PC-9 (cell line): ENCODE measurements at regions not wholly inside any gene's neighbourhood (a gene's known extent, or its start where the extent isn't known, plus 50 kb on each side); places are given as distances from the start of the nearest gene placed in this dataset.

Source experiments
- BruUV-seq: library from RNA; stranded (reverse); fragments of 400-500 nt; replicated peaks from 2 replicates; lab custom pipeline; 2021; lab: Mats Ljungman, UMichigan
- CTCF ChIA-PET: fragments of 300-600 bp; sonication (Branson Sonifier 250); formaldehyde crosslinking; loops from one replicate; lab custom pipeline; 2022; ENCODE audit warnings: antibody characterized with exemption; lab: Charles Lee
- POLR2A ChIA-PET: fragments of 300-600 bp; sonication (Branson Sonifier 250); formaldehyde crosslinking; loops from one replicate; lab custom pipeline; 2022; ENCODE audit warnings: antibody characterized with exemption; ENCODE audit not compliant: unreplicated experiment; lab: Charles Lee
- DNase-seq, 2 experiments: peaks; one replicate each; pipeline versions ENCODE4 v3.0.0 to v3.0.0-alpha.2; 2015 to 2022; ENCODE audit warnings: mixed read lengths in 1 of 2
- H2AFZ ChIP-seq: fragments of 200-600 bp; sonication (generic); 2 replicates; pipeline ENCODE4 v1.8.1; 2017; ENCODE audit warnings: antibody characterized with exemption
- H3F3A ChIP-seq: fragments of 200-600 bp; sonication (generic); 2 replicates; pipeline ENCODE4 v1.8.1; 2017; ENCODE audit warnings: antibody characterized with exemption, mild to moderate bottlenecking, low read depth; ENCODE audit not compliant: insufficient read depth
- H3K27ac ChIP-seq: fragments of 200-600 bp; sonication (generic); 2 replicates; pipeline ENCODE4 v1.6.1; 2016; ENCODE audit warnings: mixed run types
- H3K27me3 ChIP-seq: fragments of 200-600 bp; sonication (generic); 2 replicates; pipeline ENCODE4 v1.6.1; 2016; ENCODE audit warnings: low read depth, mixed run types; ENCODE audit not compliant: insufficient read depth
- H3K36me3 ChIP-seq: fragments of 200-600 bp; sonication (generic); 2 replicates; pipeline ENCODE4 v1.6.1; 2016; ENCODE audit warnings: low read depth, mixed run types
- H3K4me1 ChIP-seq: fragments of 200-600 bp; sonication (generic); replicated peaks from 2 replicates; pipeline ENCODE4 v1.6.1; 2016; ENCODE audit warnings: mixed run types; ENCODE audit not compliant: insufficient read depth
- H3K4me2 ChIP-seq: fragments of 200-600 bp; sonication (generic); 2 replicates; pipeline ENCODE4 v1.6.1; 2017; ENCODE audit warnings: mixed run types
- H3K4me3 ChIP-seq: fragments of 200-600 bp; sonication (generic); 2 replicates; pipeline ENCODE4 v1.6.1; 2016; ENCODE audit warnings: mixed run types
- H3K79me2 ChIP-seq: fragments of 200-600 bp; sonication (generic); 2 replicates; pipeline ENCODE4 v1.6.1; 2017; ENCODE audit warnings: low read depth, mixed run types
- H3K9me2 ChIP-seq: fragments of 200-600 bp; sonication (generic); 2 replicates; pipeline ENCODE4 v1.8.1; 2017; ENCODE audit warnings: mild to moderate bottlenecking; ENCODE audit not compliant: insufficient read depth
- H3K9me3 ChIP-seq: fragments of 200-600 bp; sonication (generic); 2 replicates; pipeline ENCODE4 v1.8.1; 2016; ENCODE audit warnings: low read depth; ENCODE audit not compliant: insufficient read depth
- H4K20me1 ChIP-seq: fragments of 200-600 bp; sonication (generic); 2 replicates; pipeline ENCODE4 v1.8.1; 2017; ENCODE audit not compliant: insufficient read depth
- EZH2 ChIP-seq: fragments of 200-600 bp; sonication (generic); IDR thresholded peaks from 2 replicates; pipeline ENCODE4 v1.8.0; 2017; ENCODE audit warnings: antibody characterized with exemption, low read depth
- intact Hi-C: fragments of 100-400 bp; cut with micrococcal nuclease; formaldehyde crosslinking; loops from one replicate; pipeline ENCODE4 v1.10.0; 2022; ENCODE audit not compliant: unreplicated experiment
- TF ChIP-seq, protein P1 (sequence below): fragments of 200-600 bp; sonication (generic); conservative IDR thresholded peaks from 2 replicates; pipeline ENCODE4 v1.6.1; 2017; ENCODE audit warnings: mixed run types, antibody characterized with exemption, mild to moderate bottlenecking, moderate library complexity

GRCh38 chr10:121291823-121292222 is 306.4 kb downstream of the FGFR2 start:
- peaks cover 12% of the 10 kb centered on the region for H3K27me3 ChIP-seq
- intact Hi-C loops, result no loop called here
- CTCF ChIA-PET, result no interaction called here
- H2AFZ ChIP-seq, result no peak overlapping the region
- H3K4me2 ChIP-seq, result no peak overlapping the region
- no peaks in the 10 kb centered on the region for H3F3A ChIP-seq
- no peak overlapping the region for H3K27ac ChIP-seq
- TF ChIP-seq EZH2, result no peak
- TF ChIP-seq, protein P1, sequence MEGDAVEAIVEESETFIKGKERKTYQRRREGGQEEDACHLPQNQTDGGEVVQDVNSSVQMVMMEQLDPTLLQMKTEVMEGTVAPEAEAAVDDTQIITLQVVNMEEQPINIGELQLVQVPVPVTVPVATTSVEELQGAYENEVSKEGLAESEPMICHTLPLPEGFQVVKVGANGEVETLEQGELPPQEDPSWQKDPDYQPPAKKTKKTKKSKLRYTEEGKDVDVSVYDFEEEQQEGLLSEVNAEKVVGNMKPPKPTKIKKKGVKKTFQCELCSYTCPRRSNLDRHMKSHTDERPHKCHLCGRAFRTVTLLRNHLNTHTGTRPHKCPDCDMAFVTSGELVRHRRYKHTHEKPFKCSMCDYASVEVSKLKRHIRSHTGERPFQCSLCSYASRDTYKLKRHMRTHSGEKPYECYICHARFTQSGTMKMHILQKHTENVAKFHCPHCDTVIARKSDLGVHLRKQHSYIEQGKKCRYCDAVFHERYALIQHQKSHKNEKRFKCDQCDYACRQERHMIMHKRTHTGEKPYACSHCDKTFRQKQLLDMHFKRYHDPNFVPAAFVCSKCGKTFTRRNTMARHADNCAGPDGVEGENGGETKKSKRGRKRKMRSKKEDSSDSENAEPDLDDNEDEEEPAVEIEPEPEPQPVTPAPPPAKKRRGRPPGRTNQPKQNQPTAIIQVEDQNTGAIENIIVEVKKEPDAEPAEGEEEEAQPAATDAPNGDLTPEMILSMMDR, result no peak
- no peaks in the 10 kb centered on the region for H3K36me3 ChIP-seq
- no peak overlapping the region for H3K4me3 ChIP-seq
- no peaks in the 10 kb centered on the region for H3K9me2 ChIP-seq
- no TSS peak for BruUV-seq
- POLR2A ChIA-PET, result no interaction called here
- H3K9me3 ChIP-seq, result no peaks in the 10 kb centered on the region
- no peaks in the 10 kb centered on the region for H3K4me1 ChIP-seq
- no peaks in the 10 kb centered on the region for H3K79me2 ChIP-seq
- no peak for DNase-seq
- no peaks in the 10 kb centered on the region for H4K20me1 ChIP-seq

GRCh38 chr10:121292321-121292720 is 305.9 kb downstream of the FGFR2 start:
- H4K20me1 ChIP-seq, result no peaks in the 10 kb centered on the region
- no peaks in the 10 kb centered on the region for H3K36me3 ChIP-seq
- POLR2A ChIA-PET, result no interaction called here
- no peak overlapping the region for H3K27ac ChIP-seq
- BruUV-seq, result no TSS peak
- no peak overlapping the region for H2AFZ ChIP-seq
- H3K4me3 ChIP-seq, result no peak overlapping the region
- no peak for DNase-seq
- H3K9me2 ChIP-seq, result no peaks in the 10 kb centered on the region
- H3K4me2 ChIP-seq, result no peak overlapping the region
- H3K27me3 ChIP-seq, result peaks cover 12% of the 10 kb centered on the region
- H3K4me1 ChIP-seq, result no peaks in the 10 kb centered on the region
- CTCF ChIA-PET, result no interaction called here
- intact Hi-C loops, result no loop called here
- no peaks in the 10 kb centered on the region for H3K9me3 ChIP-seq
- TF ChIP-seq, protein P1, result no peak
- no peak for TF ChIP-seq EZH2
- H3F3A ChIP-seq, result no peaks in the 10 kb centered on the region
- no peaks in the 10 kb centered on the region for H3K79me2 ChIP-seq

DNA sequence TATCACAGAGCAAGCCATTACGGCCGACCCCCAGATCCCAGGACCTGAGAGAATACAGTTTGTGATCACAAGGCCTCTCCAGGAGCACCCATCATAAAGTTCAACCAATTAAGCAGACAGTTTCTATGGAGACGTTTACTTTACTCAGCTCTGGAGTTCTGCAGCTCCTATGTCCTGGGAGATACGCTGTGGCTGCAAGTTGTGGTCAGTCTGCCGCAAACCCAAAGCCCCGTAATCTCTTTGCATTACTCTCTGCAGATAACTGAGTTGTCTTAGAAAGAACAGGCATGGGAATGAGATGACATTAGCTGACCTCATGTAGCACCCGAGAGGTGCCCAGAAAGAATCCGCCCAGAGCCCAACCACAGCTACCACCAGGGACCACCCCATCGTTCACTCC is 305.1 kb downstream of the FGFR2 start:
- POLR2A ChIA-PET, result no interaction called here
- no peaks in the 10 kb centered on the region for H4K20me1 ChIP-seq
- no TSS peak for BruUV-seq
- no peaks in the 10 kb centered on the region for H3K36me3 ChIP-seq
- no peak overlapping the region for H3K27ac ChIP-seq
- no peak for DNase-seq
- no peaks in the 10 kb centered on the region for H3K9me3 ChIP-seq
- H3K27me3 ChIP-seq, result peaks cover 12% of the 10 kb centered on the region
- intact Hi-C loops, result no loop called here
- no peaks in the 10 kb centered on the region for H3F3A ChIP-seq
- no peaks in the 10 kb centered on the region for H3K4me1 ChIP-seq
- no peaks in the 10 kb centered on the region for H3K79me2 ChIP-seq
- TF ChIP-seq, protein P1, result no peak
- no peak for TF ChIP-seq EZH2
- no peaks in the 10 kb centered on the region for H3K9me2 ChIP-seq
- H3K4me3 ChIP-seq, result no peak overlapping the region
- H3K4me2 ChIP-seq, result no peak overlapping the region
- CTCF ChIA-PET, result no interaction called here
- H2AFZ ChIP-seq, result no peak overlapping the region
